ENCODE measurements at regions not wholly inside any gene's neighbourhood (a gene's known extent, or its start where the extent isn't known, plus 50 kb on each side); places are given as distances from the start of the nearest gene placed in this dataset.

GRCh38 chr3:28667646-28668621 is 319.3 kb upstream of the AZI2 start:
- DNase-seq (ENCODE audit: low read depth), result peak; percentile 19

DNA sequence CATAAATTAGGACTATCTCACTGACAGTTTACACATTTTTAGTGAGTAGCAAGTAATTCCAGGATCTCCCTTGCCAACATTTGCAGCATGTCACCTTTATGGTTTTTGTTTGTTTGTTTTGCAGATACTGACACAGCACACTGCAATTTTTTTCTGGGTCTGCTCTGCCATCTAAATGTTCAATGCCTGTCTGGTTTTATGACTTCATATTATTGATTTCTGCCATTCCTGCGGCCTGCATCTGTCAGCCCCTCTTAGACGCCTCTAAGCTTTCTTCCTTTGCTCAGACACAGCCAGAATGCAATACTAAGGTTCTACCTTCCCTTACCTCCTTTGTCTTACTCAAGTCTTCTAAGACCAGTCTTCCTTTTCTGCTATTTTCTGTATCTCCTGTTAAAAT is 321.2 kb upstream of the AZI2 start:
- TF ChIP-seq, protein P1, sequence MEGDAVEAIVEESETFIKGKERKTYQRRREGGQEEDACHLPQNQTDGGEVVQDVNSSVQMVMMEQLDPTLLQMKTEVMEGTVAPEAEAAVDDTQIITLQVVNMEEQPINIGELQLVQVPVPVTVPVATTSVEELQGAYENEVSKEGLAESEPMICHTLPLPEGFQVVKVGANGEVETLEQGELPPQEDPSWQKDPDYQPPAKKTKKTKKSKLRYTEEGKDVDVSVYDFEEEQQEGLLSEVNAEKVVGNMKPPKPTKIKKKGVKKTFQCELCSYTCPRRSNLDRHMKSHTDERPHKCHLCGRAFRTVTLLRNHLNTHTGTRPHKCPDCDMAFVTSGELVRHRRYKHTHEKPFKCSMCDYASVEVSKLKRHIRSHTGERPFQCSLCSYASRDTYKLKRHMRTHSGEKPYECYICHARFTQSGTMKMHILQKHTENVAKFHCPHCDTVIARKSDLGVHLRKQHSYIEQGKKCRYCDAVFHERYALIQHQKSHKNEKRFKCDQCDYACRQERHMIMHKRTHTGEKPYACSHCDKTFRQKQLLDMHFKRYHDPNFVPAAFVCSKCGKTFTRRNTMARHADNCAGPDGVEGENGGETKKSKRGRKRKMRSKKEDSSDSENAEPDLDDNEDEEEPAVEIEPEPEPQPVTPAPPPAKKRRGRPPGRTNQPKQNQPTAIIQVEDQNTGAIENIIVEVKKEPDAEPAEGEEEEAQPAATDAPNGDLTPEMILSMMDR (conservative IDR thresholded peaks at IDR 0.05; ENCODE audit: low read depth, low read length), result no peak
- no peak for DNase-seq (ENCODE audit: low read depth)
- no peak overlapping the region for H3K4me3 ChIP-seq (ENCODE audit: low read depth, low read length)

More at GRCh38 chr3:28667646-28668621, 319.3 kb upstream of the AZI2 start:
- H3K4me3 ChIP-seq (ENCODE audit: low read depth, low read length), result no peak overlapping the region
- TF ChIP-seq, protein P1 (conservative IDR thresholded peaks at IDR 0.05; ENCODE audit: low read depth, low read length), result peak; percentile 96

DNA sequence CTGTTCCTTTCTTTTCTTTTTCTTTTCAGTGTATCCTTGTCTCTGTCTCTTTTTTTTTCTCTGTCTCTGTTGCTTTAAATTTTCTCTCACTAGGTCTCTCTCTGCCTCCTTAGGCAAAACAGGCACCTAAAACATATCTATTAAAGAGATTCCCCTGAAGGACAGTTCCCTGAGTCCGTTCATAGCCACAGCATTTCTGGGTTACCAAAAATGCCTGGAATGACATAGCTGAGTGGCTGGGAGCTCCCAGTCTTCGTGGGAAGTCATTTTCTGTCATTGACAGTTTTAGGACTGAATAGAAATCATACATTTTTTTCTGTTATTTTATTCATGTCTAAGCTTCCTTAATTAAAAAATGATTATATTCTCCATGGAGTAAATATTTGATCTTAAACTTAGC is 323.8 kb upstream of the AZI2 start:
- H3K4me3 ChIP-seq (ENCODE audit: low read depth, low read length), result no peak overlapping the region
- no peak for DNase-seq (ENCODE audit: low read depth)
- TF ChIP-seq, protein P1 (conservative IDR thresholded peaks at IDR 0.05; ENCODE audit: low read depth, low read length), result no peak

- DNase-seq (ENCODE audit: low read depth), result no peak
- H3K4me3 ChIP-seq (ENCODE audit: low read depth, low read length), result no peak overlapping the region
- TF ChIP-seq, protein P1 (conservative IDR thresholded peaks at IDR 0.05; ENCODE audit: low read depth, low read length), result no peak
Observed at GRCh38 chr3:28673446-28673845, 324.8 kb upstream of the AZI2 start.

DNA sequence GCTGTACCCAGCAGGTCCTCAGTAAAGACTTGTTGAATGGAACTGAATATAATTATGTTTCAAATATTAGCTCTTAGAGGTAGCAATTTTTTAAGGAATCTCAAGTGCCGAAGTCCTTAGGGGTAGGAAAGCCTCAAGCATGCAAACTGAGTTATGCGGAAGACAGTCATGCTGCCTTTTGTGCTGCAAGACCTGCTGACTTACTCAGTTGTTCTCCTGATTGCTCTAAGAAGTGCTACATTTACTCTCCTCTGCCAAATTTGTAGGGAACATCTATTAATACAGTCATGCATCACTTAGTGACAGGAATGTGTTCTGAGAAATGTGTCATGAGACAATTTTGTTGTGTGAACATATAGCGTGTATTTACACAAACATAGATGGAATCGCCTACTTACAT is 325.6 kb upstream of the AZI2 start:
- DNase-seq (ENCODE audit: low read depth), result no peak
- TF ChIP-seq, protein P1 (conservative IDR thresholded peaks at IDR 0.05; ENCODE audit: low read depth, low read length), result no peak
- H3K4me3 ChIP-seq (ENCODE audit: low read depth, low read length), result no peak overlapping the region

GRCh38 chr3:28677581-28677980 is 329.0 kb upstream of the AZI2 start:
- no peak for DNase-seq (ENCODE audit: low read depth)
- no peak overlapping the region for H3K4me3 ChIP-seq (ENCODE audit: low read depth, low read length)
- TF ChIP-seq, protein P1 (conservative IDR thresholded peaks at IDR 0.05; ENCODE audit: low read depth, low read length), result no peak

Measured in epithelial cell of proximal tubule (primary cell).